SU-DHL-6 (cell line): ENCODE measurements at regions not wholly inside any gene's neighbourhood (a gene's known extent, or its start where the extent isn't known, plus 50 kb on each side); places are given as distances from the start of the nearest gene placed in this dataset.

Experiments used
- H2AFZ ChIP-seq: fragments of 200-600 bp; sonication (generic); 2 replicates; pipeline ENCODE4 v1.6.1; 2014; ENCODE audit warnings: low read depth, mild to moderate bottlenecking, moderate library complexity, mixed read lengths, antibody characterized with exemption, low read length; ENCODE audit not compliant: severe bottlenecking
- H3F3A ChIP-seq: fragments of 200-600 bp; shearing (Covaris generic); 2 replicates; pipeline ENCODE4 v1.6.0; 2016; ENCODE audit warnings: antibody characterized with exemption, mild to moderate bottlenecking; ENCODE audit not compliant: insufficient read depth
- H3K27ac ChIP-seq: fragments of 200-600 bp; sonication (generic); 2 replicates; pipeline ENCODE4 v1.5.1; 2016; ENCODE audit warnings: low read depth, mild to moderate bottlenecking, low read length, moderate library complexity, mixed read lengths
- H3K27me3 ChIP-seq: fragments of 200-600 bp; sonication (generic), shearing (Covaris generic); 2 replicates; pipeline ENCODE4 v1.6.0; 2014; ENCODE audit warnings: mild to moderate bottlenecking, low read length
- H3K36me3 ChIP-seq: fragments of 200-600 bp; sonication (generic); 2 replicates; pipeline ENCODE4 v1.6.1; 2014; ENCODE audit warnings: mild to moderate bottlenecking, low read length, mixed read lengths
- H3K4me2 ChIP-seq: fragments of 300-600, 200-600 bp; shearing (Covaris generic), sonication (generic); 2 replicates; pipeline ENCODE4 v1.6.0; 2014; ENCODE audit warnings: low read length, low read depth, mild to moderate bottlenecking; ENCODE audit not compliant: poor library complexity, severe bottlenecking
- H3K4me3 ChIP-seq: fragments of 200-600 bp; sonication (generic); 2 replicates; pipeline ENCODE4 v1.5.1; 2014; ENCODE audit warnings: antibody characterized with exemption, low read length, mild to moderate bottlenecking, mixed read lengths; ENCODE audit not compliant: insufficient read depth, poor library complexity, severe bottlenecking
- H3K79me2 ChIP-seq: fragments of 200-600 bp; sonication (generic); 2 replicates; pipeline ENCODE4 v1.6.1; 2014; ENCODE audit warnings: mild to moderate bottlenecking, low read length, moderate library complexity; ENCODE audit not compliant: insufficient read depth
- H3K9ac ChIP-seq: fragments of 200-600 bp; sonication (generic); 2 replicates; pipeline ENCODE4 v1.7.0; 2014; ENCODE audit warnings: mild to moderate bottlenecking, low read length
- H3K9me2 ChIP-seq: fragments of 200-600 bp; sonication (generic); replicated peaks from 2 replicates; pipeline ENCODE4 v1.6.1; 2014; ENCODE audit warnings: low read length; ENCODE audit not compliant: insufficient read depth
- H3K9me3 ChIP-seq: fragments of 200-600 bp; sonication (generic); 2 replicates; pipeline ENCODE4 v1.6.1; 2014; ENCODE audit warnings: low read length, mixed read lengths; ENCODE audit not compliant: insufficient read depth
- H4K20me1 ChIP-seq: fragments of 200-600 bp; sonication (generic); 2 replicates; pipeline ENCODE4 v1.6.1; 2014; ENCODE audit warnings: low read depth, mild to moderate bottlenecking, antibody characterized with exemption, low read length, moderate library complexity, mixed read lengths
- EZH2phosphoT487 ChIP-seq: fragments of 200-600 bp; sonication (generic), shearing (Covaris generic); conservative IDR thresholded peaks from 2 replicates; pipeline ENCODE4 v1.6.1; 2018; ENCODE audit warnings: mild to moderate bottlenecking, antibody characterized with exemption, low read length, moderate library complexity, mixed read lengths
- TF ChIP-seq, protein P1 (sequence below): fragments of 200-600 bp; sonication (generic); IDR thresholded peaks from one replicate; pipeline ENCODE4 v1.5.1; 2017; ENCODE audit warnings: antibody characterized with exemption, mild to moderate bottlenecking, low read length, moderate library complexity; ENCODE audit not compliant: insufficient read depth, poor library complexity, severe bottlenecking

DNA sequence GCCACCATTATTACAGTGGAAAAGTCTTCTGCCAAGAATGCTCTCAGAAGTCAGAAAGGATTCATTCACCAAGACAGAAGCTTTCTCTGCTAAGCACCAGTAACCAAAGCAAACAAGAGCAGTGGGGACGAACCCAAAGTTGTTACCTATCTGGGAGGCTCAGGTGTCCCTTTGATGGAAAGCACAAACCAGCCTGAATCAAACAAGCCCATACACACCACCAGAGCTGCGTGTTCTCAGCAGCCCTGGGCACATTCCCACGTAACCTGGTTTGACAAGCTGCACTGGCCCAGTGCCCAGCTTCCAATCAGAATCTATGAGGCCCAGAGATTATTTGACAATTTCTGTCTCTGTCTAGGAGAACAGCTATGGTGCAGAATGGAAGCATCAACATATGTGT, 252.6 kb downstream of the ACTL7B start:
- no peaks in the 10 kb centered on the region for H3K9me3 ChIP-seq
- no peak overlapping the region for H2AFZ ChIP-seq
- no peak overlapping the region for H3K4me3 ChIP-seq
- H3K27ac ChIP-seq: no peak overlapping the region
- H3K79me2 ChIP-seq: no peaks in the 10 kb centered on the region
- no peaks in the 10 kb centered on the region for H3K36me3 ChIP-seq
- no peak overlapping the region for H3K4me2 ChIP-seq
- H3K9me2 ChIP-seq: no peaks in the 10 kb centered on the region; the same call in 1 of the 2 replicates
- no peak for TF ChIP-seq EZH2phosphoT487
- TF ChIP-seq, protein P1, sequence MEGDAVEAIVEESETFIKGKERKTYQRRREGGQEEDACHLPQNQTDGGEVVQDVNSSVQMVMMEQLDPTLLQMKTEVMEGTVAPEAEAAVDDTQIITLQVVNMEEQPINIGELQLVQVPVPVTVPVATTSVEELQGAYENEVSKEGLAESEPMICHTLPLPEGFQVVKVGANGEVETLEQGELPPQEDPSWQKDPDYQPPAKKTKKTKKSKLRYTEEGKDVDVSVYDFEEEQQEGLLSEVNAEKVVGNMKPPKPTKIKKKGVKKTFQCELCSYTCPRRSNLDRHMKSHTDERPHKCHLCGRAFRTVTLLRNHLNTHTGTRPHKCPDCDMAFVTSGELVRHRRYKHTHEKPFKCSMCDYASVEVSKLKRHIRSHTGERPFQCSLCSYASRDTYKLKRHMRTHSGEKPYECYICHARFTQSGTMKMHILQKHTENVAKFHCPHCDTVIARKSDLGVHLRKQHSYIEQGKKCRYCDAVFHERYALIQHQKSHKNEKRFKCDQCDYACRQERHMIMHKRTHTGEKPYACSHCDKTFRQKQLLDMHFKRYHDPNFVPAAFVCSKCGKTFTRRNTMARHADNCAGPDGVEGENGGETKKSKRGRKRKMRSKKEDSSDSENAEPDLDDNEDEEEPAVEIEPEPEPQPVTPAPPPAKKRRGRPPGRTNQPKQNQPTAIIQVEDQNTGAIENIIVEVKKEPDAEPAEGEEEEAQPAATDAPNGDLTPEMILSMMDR: no peak
- no peaks in the 10 kb centered on the region for H3K27me3 ChIP-seq
- H3F3A ChIP-seq: no peaks in the 10 kb centered on the region
- no peaks in the 10 kb centered on the region for H4K20me1 ChIP-seq
- H3K9ac ChIP-seq: no peak overlapping the region

- Histone ChIP-seq H3K27ac (no peak overlapping the region), H2AFZ (no peak overlapping the region), H3K9me2 (no peaks in the 10 kb centered on the region; the same call in 1 of the 2 replicates), H3K4me3 (no peak overlapping the region), H3F3A (no peaks in the 10 kb centered on the region), H3K27me3 (no peaks in the 10 kb centered on the region), H3K9me3 (no peaks in the 10 kb centered on the region), H3K79me2 (no peaks in the 10 kb centered on the region), H3K36me3 (no peaks in the 10 kb centered on the region), H3K4me2 (no peak overlapping the region), H3K9ac (no peak overlapping the region), H4K20me1 (no peaks in the 10 kb centered on the region)
- TF ChIP-seq, protein P1: no peak
- TF ChIP-seq EZH2phosphoT487: no peak
Measured at GRCh38 chr9:108600896-108601295, 254.9 kb downstream of the ACTL7B start.

DNA sequence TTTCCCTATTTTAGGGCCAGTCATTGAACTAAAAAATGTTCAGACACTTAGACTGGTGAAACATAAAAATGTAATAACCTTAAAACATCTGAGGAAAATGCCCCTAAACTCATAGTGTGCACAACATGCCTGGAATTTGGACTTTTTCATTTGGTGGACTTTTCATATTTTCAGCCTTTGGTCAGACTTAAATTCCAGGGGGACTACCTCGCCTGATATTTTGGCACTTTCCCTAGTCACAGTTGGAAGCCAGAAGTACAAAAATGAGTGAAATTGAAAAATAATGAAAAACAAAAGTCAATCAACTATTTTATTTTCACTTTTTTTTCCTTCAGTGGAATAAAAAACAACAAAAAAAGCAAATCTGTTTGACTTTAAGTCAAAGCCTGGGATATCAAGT, 256.2 kb downstream of the ACTL7B start:
- Histone ChIP-seq H3K9me3 (no peaks in the 10 kb centered on the region), H3K27me3 (no peaks in the 10 kb centered on the region), H3K36me3 (no peaks in the 10 kb centered on the region), H3K27ac (no peak overlapping the region), H3K9me2 (no peaks in the 10 kb centered on the region; the same call in 1 of the 2 replicates), H3K79me2 (no peaks in the 10 kb centered on the region), H3F3A (no peaks in the 10 kb centered on the region), H3K4me2 (no peak overlapping the region), H3K4me3 (no peak overlapping the region), H3K9ac (no peak overlapping the region), H2AFZ (no peak overlapping the region), H4K20me1 (no peaks in the 10 kb centered on the region)
- TF ChIP-seq, protein P1: no peak
- TF ChIP-seq EZH2phosphoT487: no peak

DNA sequence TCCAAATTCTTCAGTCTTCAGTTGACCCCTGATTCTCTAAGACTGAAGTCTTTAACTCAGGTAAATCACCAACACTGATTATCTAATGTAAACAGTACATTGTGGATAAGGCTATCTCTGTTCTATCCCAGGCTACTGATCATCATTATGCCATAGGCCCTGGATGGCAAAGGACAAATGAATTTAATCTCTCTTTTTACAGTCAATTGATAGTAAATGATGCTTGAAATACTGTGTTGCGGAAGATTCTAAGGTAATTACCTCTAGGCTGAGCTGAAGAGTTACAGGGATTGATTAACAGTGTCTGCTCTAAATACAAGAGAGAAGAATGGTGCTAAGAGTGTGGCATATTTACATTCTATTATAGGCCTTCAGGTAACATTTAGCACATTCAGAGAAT, 264.7 kb downstream of the ACTL7B start:
- Histone ChIP-seq H3K4me3 (no peak overlapping the region), H3K9me3 (no peaks in the 10 kb centered on the region), H3K4me2 (no peak overlapping the region), H3K36me3 (no peaks in the 10 kb centered on the region), H3F3A (no peaks in the 10 kb centered on the region), H3K79me2 (no peaks in the 10 kb centered on the region), H4K20me1 (no peaks in the 10 kb centered on the region), H2AFZ (no peak overlapping the region), H3K27ac (no peak overlapping the region), H3K9ac (no peak overlapping the region), H3K9me2 (no peaks in the 10 kb centered on the region), H3K27me3 (no peaks in the 10 kb centered on the region)
- TF ChIP-seq, protein P1: no peak
- TF ChIP-seq EZH2phosphoT487: no peak
